IMR-90 (cell line): ENCODE measurements at regions not wholly inside any gene's neighbourhood (a gene's known extent, or its start where the extent isn't known, plus 50 kb on each side); places are given as distances from the start of the nearest gene placed in this dataset.

Source experiments
- ATAC-seq: fragments of 200-7000 bp; cut with Tn5 transposase; 2 replicates; pipeline ENCODE4 v1.9.1; 2020; ENCODE audit warnings: low read depth, mild to moderate bottlenecking, moderate library complexity
- BruUV-seq: library from RNA; stranded (reverse); fragments of 400-500 nt; replicated peaks from 2 replicates; lab custom pipeline; 2021; lab: Mats Ljungman, UMichigan
- CTCF ChIA-PET: fragments of 300-600 bp; formaldehyde crosslinking; extraction: SDS; loops from one replicate; lab custom pipeline; 2021; ENCODE audit warnings: antibody characterized with exemption; lab: Yijun Ruan, JAX
- POLR2A ChIA-PET: fragments of 300-600 bp; sonication (Branson Sonifier 250); formaldehyde crosslinking; loops from one replicate; lab custom pipeline; 2022; ENCODE audit warnings: antibody characterized with exemption; ENCODE audit not compliant: unreplicated experiment; lab: Charles Lee
- DNase-seq: peaks from one replicate; pipeline ENCODE4 v3.0.0; 2013
- H2AFZ ChIP-seq: replicated peaks from 2 replicates; pipeline ENCODE3; 2013; ENCODE audit warnings: low read length, mild to moderate bottlenecking; ENCODE audit not compliant: poor library complexity
- H2AK5ac ChIP-seq: 2 replicates; pipeline ENCODE4 v1.6.1; 2013; ENCODE audit warnings: low read depth, low read length, inconsistent platforms
- H2AK9ac ChIP-seq: replicated peaks from 2 replicates; pipeline ENCODE3; 2013; ENCODE audit warnings: mild to moderate bottlenecking, low read depth, low read length, moderate library complexity; ENCODE audit not compliant: poor library complexity
- H2BK120ac ChIP-seq: 2 replicates; pipeline ENCODE4 v1.6.1; 2013; ENCODE audit warnings: low read depth, low read length, inconsistent platforms
- H2BK15ac ChIP-seq: 3 replicates; pipeline ENCODE4 v1.6.1; 2013; ENCODE audit warnings: low read depth, low read length, inconsistent platforms
- H2BK20ac ChIP-seq: 2 replicates; pipeline ENCODE4 v1.6.1; 2013; ENCODE audit warnings: low read depth, mild to moderate bottlenecking, inconsistent platforms, low read length, moderate library complexity
- H2BK5ac ChIP-seq: 2 replicates; pipeline ENCODE4 v1.6.1; 2013; ENCODE audit warnings: mild to moderate bottlenecking, low read depth, low read length, inconsistent platforms; ENCODE audit not compliant: poor library complexity, severe bottlenecking
- H3K14ac ChIP-seq: replicated peaks from 2 replicates; pipeline ENCODE4 v1.6.1; 2013; ENCODE audit warnings: low read depth, low read length, inconsistent platforms
- H3K18ac ChIP-seq: 2 replicates; pipeline ENCODE4 v1.6.1; 2013; ENCODE audit warnings: low read depth, low read length, control low read depth
- H3K23ac ChIP-seq: 2 replicates; pipeline ENCODE4 v1.6.1; 2013; ENCODE audit warnings: low read depth, low read length, inconsistent platforms
- H3K27ac ChIP-seq: 2 replicates; pipeline ENCODE4 v1.5.1; 2013; ENCODE audit warnings: mild to moderate bottlenecking, control low read depth, low read length; ENCODE audit not compliant: insufficient read depth
- H3K27me3 ChIP-seq: 2 replicates; pipeline ENCODE4 v1.6.1; 2013; ENCODE audit warnings: low read length; ENCODE audit not compliant: control insufficient read depth, insufficient read depth
- H3K36me3 ChIP-seq: 2 replicates; pipeline ENCODE4 v1.6.1; 2013; ENCODE audit warnings: low read length, mixed read lengths; ENCODE audit not compliant: control insufficient read depth, insufficient read depth
- H3K4ac ChIP-seq: 2 replicates; pipeline ENCODE4 v1.6.1; 2013; ENCODE audit warnings: low read depth, low read length, inconsistent platforms
- H3K4me1 ChIP-seq: 2 replicates; pipeline ENCODE4 v1.6.1; 2013; ENCODE audit warnings: low read length, mixed read lengths; ENCODE audit not compliant: control insufficient read depth, insufficient read depth
- H3K4me2 ChIP-seq: 2 replicates; pipeline ENCODE4 v1.6.1; 2013; ENCODE audit warnings: low read depth, mild to moderate bottlenecking, control low read depth, low read length, moderate library complexity
- H3K4me3 ChIP-seq: 2 replicates; pipeline ENCODE4 v1.5.1; 2013; ENCODE audit warnings: low read depth, mild to moderate bottlenecking, control low read depth, low read length, moderate library complexity; ENCODE audit not compliant: insufficient read depth
- H3K56ac ChIP-seq: 2 replicates; pipeline ENCODE4 v1.6.1; 2013; ENCODE audit warnings: low read length, inconsistent platforms; ENCODE audit not compliant: insufficient read depth; ENCODE audit errors: extremely low read depth
- H3K79me1 ChIP-seq, 2 experiments: 2 replicates each; pipeline ENCODE4 v1.6.1; 2013; ENCODE audit warnings: low read length in 2 of 2, inconsistent platforms in 1 of 2, low read depth in 1 of 2
- H3K9ac ChIP-seq: 2 replicates; pipeline ENCODE4 v1.6.1; 2013; ENCODE audit warnings: low read depth, low read length, control low read depth
- H3K9me1 ChIP-seq: 2 replicates; pipeline ENCODE4 v1.6.1; 2013; ENCODE audit warnings: low read length, inconsistent platforms; ENCODE audit not compliant: insufficient read depth
- H3K9me3 ChIP-seq: 2 replicates; pipeline ENCODE4 v1.6.1; 2013; ENCODE audit warnings: low read length; ENCODE audit not compliant: control insufficient read depth, insufficient read depth
- H4K20me1 ChIP-seq: 2 replicates; pipeline ENCODE4 v1.6.1; 2013; ENCODE audit warnings: low read length, inconsistent platforms; ENCODE audit not compliant: insufficient read depth
- H4K5ac ChIP-seq: 2 replicates; pipeline ENCODE4 v1.6.1; 2013; ENCODE audit warnings: mild to moderate bottlenecking, low read depth, low read length, control low read depth
- H4K8ac ChIP-seq, 2 experiments: 2 replicates each; pipeline ENCODE4 v1.6.1; 2013; ENCODE audit warnings: low read depth in 2 of 2, low read length in 2 of 2, control low read depth in 1 of 2, inconsistent platforms in 1 of 2
- H4K91ac ChIP-seq: 2 replicates; pipeline ENCODE4 v1.6.1; 2013; ENCODE audit warnings: low read depth, low read length, inconsistent platforms; ENCODE audit not compliant: insufficient read depth
- RAD21 ChIP-seq: IDR thresholded peaks from 2 replicates; pipeline ENCODE4 v1.6.1; 2012; ENCODE audit warnings: low read length, improper control_type of control experiment
- WGBS, 2 experiments: methylation state at CpG; one replicate each; pipeline versions ENCODE4 v1.1.5 to v1.1.7; 2013; ENCODE audit warnings: missing lambda C conversion rate in 2 of 2; ENCODE audit not compliant: insufficient read length in 1 of 2; ENCODE audit errors: extremely low coverage in 2 of 2; 5-methylcytosine and 5-hydroxymethylcytosine counted together
- dilution Hi-C: fragments of 300-500 bp; cut with HindIII; formaldehyde crosslinking; loops from one replicate; pipeline ENCODE4 v1.14.3; 2018; ENCODE audit warnings: low sequenced_read_pairs; ENCODE audit not compliant: unreplicated experiment
- in situ Hi-C: fragments of 300-500 bp; cut with MboI; formaldehyde crosslinking; loops from 3 replicates; pipeline ENCODE4 v1.14.3; 2019; ENCODE audit warnings: low sequenced_read_pairs, inconsistent platforms, mixed read lengths
- intact Hi-C: fragments of 100-400 bp; cut with micrococcal nuclease; formaldehyde crosslinking; loops from 2 replicates; pipeline ENCODE4 v1.10.0; 2022
- TF ChIP-seq, protein P1 (sequence below): fragments of 150-350 bp; IDR thresholded peaks from 2 replicates; pipeline ENCODE4 v1.6.1; 2016; ENCODE audit warnings: low read depth, mild to moderate bottlenecking, low read length, moderate library complexity, borderline replicate concordance
- TF ChIP-seq, protein P2 (sequence below): fragments of 150-350 bp; IDR thresholded peaks from 2 replicates; pipeline ENCODE4 v1.6.1; 2017; ENCODE audit warnings: mild to moderate bottlenecking, antibody characterized with exemption, low read length, low read depth

DNA sequence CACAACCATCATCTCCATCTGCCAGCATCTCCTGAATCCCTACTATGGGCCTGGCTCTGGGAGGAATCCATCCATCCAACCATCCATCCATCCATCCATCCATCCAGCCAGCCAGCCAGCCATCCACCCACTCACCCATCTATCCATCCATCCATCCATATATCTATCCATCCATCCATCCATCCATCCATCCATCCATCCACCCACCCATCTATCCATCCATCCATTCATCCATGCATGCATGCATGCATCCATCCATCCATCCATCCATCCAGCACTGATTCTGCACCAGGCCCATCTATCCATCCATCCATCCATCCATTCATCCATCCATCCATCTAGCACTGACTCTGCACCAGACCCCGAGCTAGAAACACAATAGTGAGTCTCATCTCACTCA is 141.3 kb upstream of the WNT4 start:
- Histone ChIP-seq H4K20me1 (no peaks in the 10 kb centered on the region), H2BK120ac (no peak overlapping the region), H3K4me1 (no peaks in the 10 kb centered on the region), H3K4me3 (no peak overlapping the region), H3K18ac (no peak overlapping the region), H2AK5ac (no peak overlapping the region), H3K9ac (no peak overlapping the region), H2BK15ac (no peak overlapping the region), H2BK5ac (no peak overlapping the region), H3K9me3 (no peaks in the 10 kb centered on the region), H3K56ac (no peak overlapping the region), H3K23ac (no peak overlapping the region), H3K4ac (no peak overlapping the region), H3K4me2 (no peak overlapping the region), H4K8ac (no peak overlapping the region), H2BK20ac (no peak overlapping the region), H4K91ac (no peak overlapping the region), H4K5ac (no peak overlapping the region), H3K79me1 (no peaks in the 10 kb centered on the region), H3K36me3 (no peaks in the 10 kb centered on the region), H3K9me1 (no peaks in the 10 kb centered on the region), H3K27me3 (peaks cover 47% of the 10 kb centered on the region), H2AFZ (no peak overlapping the region), H2AK9ac (no peak overlapping the region), H3K14ac (no peak overlapping the region), H3K27ac (no peak overlapping the region)
- BruUV-seq, result no TSS peak
- intact Hi-C loops (no loop called here), dilution Hi-C loops (no loop called here), in situ Hi-C loops (no loop called here)
- ChIA-PET POLR2A (no interaction called here), CTCF (no interaction called here)
- TF ChIP-seq, protein P1, sequence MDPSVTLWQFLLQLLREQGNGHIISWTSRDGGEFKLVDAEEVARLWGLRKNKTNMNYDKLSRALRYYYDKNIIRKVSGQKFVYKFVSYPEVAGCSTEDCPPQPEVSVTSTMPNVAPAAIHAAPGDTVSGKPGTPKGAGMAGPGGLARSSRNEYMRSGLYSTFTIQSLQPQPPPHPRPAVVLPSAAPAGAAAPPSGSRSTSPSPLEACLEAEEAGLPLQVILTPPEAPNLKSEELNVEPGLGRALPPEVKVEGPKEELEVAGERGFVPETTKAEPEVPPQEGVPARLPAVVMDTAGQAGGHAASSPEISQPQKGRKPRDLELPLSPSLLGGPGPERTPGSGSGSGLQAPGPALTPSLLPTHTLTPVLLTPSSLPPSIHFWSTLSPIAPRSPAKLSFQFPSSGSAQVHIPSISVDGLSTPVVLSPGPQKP, result no peak
- TF ChIP-seq, protein P2, sequence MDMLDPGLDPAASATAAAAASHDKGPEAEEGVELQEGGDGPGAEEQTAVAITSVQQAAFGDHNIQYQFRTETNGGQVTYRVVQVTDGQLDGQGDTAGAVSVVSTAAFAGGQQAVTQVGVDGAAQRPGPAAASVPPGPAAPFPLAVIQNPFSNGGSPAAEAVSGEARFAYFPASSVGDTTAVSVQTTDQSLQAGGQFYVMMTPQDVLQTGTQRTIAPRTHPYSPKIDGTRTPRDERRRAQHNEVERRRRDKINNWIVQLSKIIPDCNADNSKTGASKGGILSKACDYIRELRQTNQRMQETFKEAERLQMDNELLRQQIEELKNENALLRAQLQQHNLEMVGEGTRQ, result no peak
- TF ChIP-seq RAD21, result no peak
- ATAC-seq, result no peak
- WGBS, 2 experiments, result no CpG with 5 or more reads among the region's 1 CpG
- no peak for DNase-seq
